ENCODE measurements at regions not wholly inside any gene's neighbourhood (a gene's known extent, or its start where the extent isn't known, plus 50 kb on each side); places are given as distances from the start of the nearest gene placed in this dataset.

DNA sequence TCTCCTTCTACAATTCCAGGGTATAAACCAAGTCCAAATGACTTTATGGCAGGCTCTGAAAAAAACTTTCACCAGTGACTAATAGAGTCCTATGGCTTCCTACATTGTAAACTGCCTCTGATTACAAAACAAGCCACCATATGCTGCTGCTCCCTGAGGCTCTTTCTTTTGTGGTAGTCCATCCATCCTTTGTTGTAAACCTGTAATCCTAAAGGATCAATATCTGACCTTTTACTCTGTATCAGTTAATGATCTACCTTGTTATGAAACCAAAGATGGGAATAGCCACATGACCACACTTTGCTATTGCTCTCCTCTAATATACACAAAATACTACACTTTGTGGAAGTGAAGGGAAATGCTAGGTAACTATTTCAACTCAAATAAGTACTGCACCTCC lies 434.7 kb upstream of the AGTR1 start:
- TF ChIP-seq, protein P1, sequence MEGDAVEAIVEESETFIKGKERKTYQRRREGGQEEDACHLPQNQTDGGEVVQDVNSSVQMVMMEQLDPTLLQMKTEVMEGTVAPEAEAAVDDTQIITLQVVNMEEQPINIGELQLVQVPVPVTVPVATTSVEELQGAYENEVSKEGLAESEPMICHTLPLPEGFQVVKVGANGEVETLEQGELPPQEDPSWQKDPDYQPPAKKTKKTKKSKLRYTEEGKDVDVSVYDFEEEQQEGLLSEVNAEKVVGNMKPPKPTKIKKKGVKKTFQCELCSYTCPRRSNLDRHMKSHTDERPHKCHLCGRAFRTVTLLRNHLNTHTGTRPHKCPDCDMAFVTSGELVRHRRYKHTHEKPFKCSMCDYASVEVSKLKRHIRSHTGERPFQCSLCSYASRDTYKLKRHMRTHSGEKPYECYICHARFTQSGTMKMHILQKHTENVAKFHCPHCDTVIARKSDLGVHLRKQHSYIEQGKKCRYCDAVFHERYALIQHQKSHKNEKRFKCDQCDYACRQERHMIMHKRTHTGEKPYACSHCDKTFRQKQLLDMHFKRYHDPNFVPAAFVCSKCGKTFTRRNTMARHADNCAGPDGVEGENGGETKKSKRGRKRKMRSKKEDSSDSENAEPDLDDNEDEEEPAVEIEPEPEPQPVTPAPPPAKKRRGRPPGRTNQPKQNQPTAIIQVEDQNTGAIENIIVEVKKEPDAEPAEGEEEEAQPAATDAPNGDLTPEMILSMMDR (IDR thresholded peaks at IDR 0.05): no peak
- TF ChIP-seq POLR2A (IDR thresholded peaks at IDR 0.05) (no peak), POLR2AphosphoS5 (IDR thresholded peaks at IDR 0.05; ENCODE audit: insufficient read depth in 1 of 2, low read depth in 1 of 2) (no peak)
